ENCODE measurements at regions not wholly inside any gene's neighbourhood (a gene's known extent, or its start where the extent isn't known, plus 50 kb on each side); places are given as distances from the start of the nearest gene placed in this dataset.

GRCh38 chr21:15362458-15362857 lies 297.7 kb upstream of the NRIP1 start:
- POLR2A ChIA-PET: no interaction called here
- no peak overlapping the region for H3K4me3 ChIP-seq (ENCODE audit: low read depth in 2 of 2, low read length in 2 of 2)
- BruUV-seq (replicated peaks): no TSS peak
- H3K9me3 ChIP-seq (ENCODE audit: control insufficient read depth, insufficient read depth, low read depth, low read length): no peaks in the 10 kb centered on the region
- CTCF ChIA-PET: no interaction called here
- H3K36me3 ChIP-seq (ENCODE audit: control insufficient read depth, insufficient read depth, low read length): no peaks in the 10 kb centered on the region
- no peaks in the 10 kb centered on the region for H3K27me3 ChIP-seq (ENCODE audit: control insufficient read depth, insufficient read depth, low read length)
- intact Hi-C loops (cut with micrococcal nuclease; ENCODE audit: unreplicated experiment): no loop called here
- no peaks in the 10 kb centered on the region for H3K4me1 ChIP-seq (ENCODE audit: control insufficient read depth, insufficient read depth, low read length)
- TF ChIP-seq CTCF (IDR thresholded peaks at IDR 0.05): no peak
- no peak for TF ChIP-seq REST (IDR thresholded peaks at IDR 0.05; ENCODE audit: insufficient read depth in 1 of 2, low read depth in 2 of 2, low read length in 1 of 2)
- no peak for TF ChIP-seq SIN3A (IDR thresholded peaks at IDR 0.05; ENCODE audit: borderline replicate concordance, insufficient read depth, low read depth, low read length)
- TF ChIP-seq TCF7L2 (IDR thresholded peaks at IDR 0.05; ENCODE audit: low read depth, low read length): no peak
- no peak for TF ChIP-seq POLR2AphosphoS5 (IDR thresholded peaks at IDR 0.05; ENCODE audit: low read depth, low read length)
- in situ Hi-C loops (cut with HindIII; ENCODE audit: low pct_unique_long_range_greater_than_20kb, low sequenced_read_pairs): no loop called here
- ATAC-seq (no peak), DNase-seq (ENCODE audit: low read depth, low spot score) (no peak)
- H3K27ac ChIP-seq (ENCODE audit: low read length): no peak overlapping the region

GRCh38 chr21:15363921-15364320 lies 299.1 kb upstream of the NRIP1 start:
- no peak for DNase-seq (ENCODE audit: low read depth, low spot score)
- Histone ChIP-seq H3K27ac (ENCODE audit: low read length) (no peak overlapping the region), H3K9me3 (ENCODE audit: control insufficient read depth, insufficient read depth, low read depth, low read length) (no peaks in the 10 kb centered on the region), H3K4me3 (ENCODE audit: low read depth in 2 of 2, low read length in 2 of 2) (no peak overlapping the region), H3K27me3 (ENCODE audit: control insufficient read depth, insufficient read depth, low read length) (no peaks in the 10 kb centered on the region), H3K36me3 (ENCODE audit: control insufficient read depth, insufficient read depth, low read length) (no peaks in the 10 kb centered on the region), H3K4me1 (ENCODE audit: control insufficient read depth, insufficient read depth, low read length) (no peaks in the 10 kb centered on the region)
- no peak for ATAC-seq
- intact Hi-C loops (cut with micrococcal nuclease; ENCODE audit: unreplicated experiment) (no loop called here), in situ Hi-C loops (cut with HindIII; ENCODE audit: low pct_unique_long_range_greater_than_20kb, low sequenced_read_pairs) (no loop called here)
- CTCF ChIA-PET: no interaction called here
- POLR2A ChIA-PET: no interaction called here
- BruUV-seq (replicated peaks): no TSS peak
- no peak for TF ChIP-seq CTCF (IDR thresholded peaks at IDR 0.05)
- no peak for TF ChIP-seq SIN3A (IDR thresholded peaks at IDR 0.05; ENCODE audit: borderline replicate concordance, insufficient read depth, low read depth, low read length)
- no peak for TF ChIP-seq TCF7L2 (IDR thresholded peaks at IDR 0.05; ENCODE audit: low read depth, low read length)
- no peak for TF ChIP-seq REST (IDR thresholded peaks at IDR 0.05; ENCODE audit: insufficient read depth in 1 of 2, low read depth in 2 of 2, low read length in 1 of 2)
- no peak for TF ChIP-seq POLR2AphosphoS5 (IDR thresholded peaks at IDR 0.05; ENCODE audit: low read depth, low read length)

Data from Panc1 (cell line).